GM21526 (cell line): ENCODE measurements at regions not wholly inside any gene's neighbourhood (a gene's known extent, or its start where the extent isn't known, plus 50 kb on each side); places are given as distances from the start of the nearest gene placed in this dataset.
A peak's percentile ranks its signal among the peaks of the same experiment; 100 is the strongest.

Experiments
- ATAC-seq: cut with Tn5 transposase; IDR thresholded peaks from one replicate; pipeline ENCODE4 v1.9.1; 2021; ENCODE audit warnings: moderate library complexity; ENCODE audit not compliant: unreplicated experiment, low FRiP score

DNA sequence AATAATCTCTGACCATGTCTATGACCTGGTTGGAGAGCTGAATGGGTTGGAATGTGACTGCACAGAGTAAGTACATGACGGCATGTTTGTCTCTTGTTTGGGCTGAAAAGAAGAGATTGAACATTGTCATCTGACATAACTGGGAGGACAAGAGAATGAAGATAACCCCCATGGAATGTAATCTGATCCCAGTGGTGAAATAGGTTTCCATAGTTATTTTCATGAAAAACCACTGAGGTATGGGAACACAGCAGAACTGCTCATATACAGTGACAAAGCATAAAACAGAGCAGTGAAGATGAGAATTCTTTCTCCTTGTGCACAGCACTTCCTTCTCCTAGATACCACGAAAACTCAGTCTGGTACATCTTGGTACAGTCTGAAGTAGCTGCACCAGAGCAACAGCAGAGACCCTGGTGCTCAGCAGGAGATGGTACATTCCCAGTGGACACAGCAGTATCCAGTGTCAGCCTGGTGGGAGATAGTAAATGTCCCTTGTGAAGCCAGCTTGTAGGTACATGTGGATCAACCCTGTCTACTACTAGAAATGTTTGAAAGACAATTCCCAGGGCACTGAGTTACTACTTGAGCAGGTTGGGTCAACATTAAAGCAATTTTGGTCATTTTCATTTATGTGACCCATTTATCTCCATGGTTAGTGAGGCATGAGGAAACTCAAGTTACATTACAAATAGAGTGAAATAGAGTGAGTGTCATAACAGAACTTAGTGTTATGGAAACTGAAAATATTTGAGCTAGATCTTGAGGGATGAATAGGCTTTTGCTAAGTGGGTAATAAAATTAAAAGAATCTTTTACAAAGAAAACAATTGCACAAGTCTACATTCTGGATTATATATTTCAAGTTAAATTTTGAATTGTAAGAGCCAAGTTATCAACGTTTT lies 178.3 kb downstream of the SUCNR1 start:
- ATAC-seq, result peak; percentile 64

DNA sequence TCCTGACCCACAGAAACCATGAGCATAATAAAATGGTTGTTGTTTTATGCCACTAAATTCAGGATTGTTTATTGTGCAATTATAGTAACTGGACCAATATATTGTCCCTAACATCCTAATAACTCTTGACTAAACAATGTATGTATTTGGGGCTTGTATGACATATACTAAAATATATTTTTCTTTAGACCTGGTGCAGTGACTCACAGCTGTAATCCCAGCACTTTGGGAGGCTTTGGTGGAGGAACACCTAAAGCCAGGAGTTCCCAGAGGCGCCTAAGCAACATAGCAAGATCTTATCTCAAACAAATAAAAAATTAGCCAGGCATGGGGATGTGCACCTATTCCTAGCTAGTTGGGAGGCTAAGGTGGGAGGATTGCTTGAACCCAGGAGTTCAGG lies 180.4 kb downstream of the SUCNR1 start:
- no peak for ATAC-seq

DNA sequence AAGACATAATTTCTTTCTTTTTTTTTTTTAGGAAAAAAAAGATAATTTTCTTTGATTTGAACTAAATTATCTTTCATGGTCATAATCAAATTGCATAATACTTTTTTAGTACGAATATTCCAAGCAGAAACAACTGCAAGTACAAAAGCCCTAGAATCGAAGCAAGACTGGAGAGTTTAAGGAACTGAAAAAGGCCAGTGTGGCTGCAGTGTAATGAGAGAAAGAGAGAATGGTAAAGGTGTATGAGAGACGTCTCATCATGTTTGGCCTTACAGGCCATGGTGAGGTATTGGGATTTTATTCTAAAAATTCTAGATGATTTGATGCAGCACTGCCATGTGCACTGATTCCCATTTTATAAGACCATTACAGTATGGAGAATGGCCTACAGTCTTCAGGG lies 180.9 kb downstream of the SUCNR1 start:
- ATAC-seq, result peak; percentile 52

DNA sequence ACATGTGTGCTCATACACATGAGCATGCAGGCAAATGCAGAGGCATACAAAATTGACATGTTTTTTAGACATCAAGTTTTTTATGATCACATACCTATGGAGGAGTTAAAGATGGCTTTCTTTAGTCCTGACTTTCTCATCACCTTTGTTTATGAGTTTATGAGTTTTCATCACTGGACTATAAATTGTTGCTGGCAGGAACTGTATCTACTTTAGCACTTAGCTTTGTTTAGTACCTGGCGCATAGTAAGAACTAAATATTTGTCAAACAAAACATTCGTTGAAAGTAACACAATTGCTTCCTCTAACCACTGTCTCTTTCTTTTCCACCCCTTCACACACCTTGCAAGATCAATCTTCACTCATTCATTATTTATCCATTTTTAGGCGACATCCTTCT lies 182.6 kb downstream of the SUCNR1 start:
- ATAC-seq, result no peak

DNA sequence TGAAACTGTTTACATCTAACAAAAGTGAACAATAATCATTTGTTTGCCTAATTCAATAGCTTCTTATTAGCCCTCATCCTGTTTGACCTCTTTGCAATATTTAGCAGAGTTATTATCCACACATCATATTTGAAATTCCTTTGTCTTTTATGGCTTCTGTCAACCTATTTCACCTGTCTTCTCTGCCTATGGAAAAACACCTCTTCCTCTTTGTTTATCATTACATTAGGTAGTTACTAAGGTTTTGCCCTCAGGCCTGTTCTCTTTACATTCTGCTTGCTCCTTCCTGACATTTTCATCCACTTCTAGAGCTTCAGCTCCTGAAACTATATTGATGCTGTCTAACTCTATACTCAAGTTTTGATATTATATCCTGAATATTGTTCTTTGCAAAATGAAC lies 183.0 kb downstream of the SUCNR1 start:
- ATAC-seq, result no peak

DNA sequence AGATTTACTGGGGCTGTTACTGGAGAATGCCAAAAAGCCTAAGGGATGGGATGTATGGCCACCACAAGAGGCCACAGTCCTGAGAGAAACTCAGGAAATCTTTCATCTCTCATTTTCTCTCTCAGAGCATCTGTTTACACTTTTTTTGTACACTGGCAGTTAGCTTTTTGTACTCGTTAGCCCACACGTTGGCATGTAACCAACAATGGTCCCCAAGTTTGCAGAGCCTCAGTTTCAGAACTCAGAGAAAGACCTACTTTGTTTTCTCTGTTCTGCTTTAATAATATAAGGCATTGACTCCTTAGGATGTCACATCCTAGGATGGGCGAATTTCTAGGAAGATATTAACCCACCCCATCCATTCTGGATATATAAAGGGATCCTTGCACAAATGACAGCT lies 183.5 kb downstream of the SUCNR1 start:
- ATAC-seq, result no peak

DNA sequence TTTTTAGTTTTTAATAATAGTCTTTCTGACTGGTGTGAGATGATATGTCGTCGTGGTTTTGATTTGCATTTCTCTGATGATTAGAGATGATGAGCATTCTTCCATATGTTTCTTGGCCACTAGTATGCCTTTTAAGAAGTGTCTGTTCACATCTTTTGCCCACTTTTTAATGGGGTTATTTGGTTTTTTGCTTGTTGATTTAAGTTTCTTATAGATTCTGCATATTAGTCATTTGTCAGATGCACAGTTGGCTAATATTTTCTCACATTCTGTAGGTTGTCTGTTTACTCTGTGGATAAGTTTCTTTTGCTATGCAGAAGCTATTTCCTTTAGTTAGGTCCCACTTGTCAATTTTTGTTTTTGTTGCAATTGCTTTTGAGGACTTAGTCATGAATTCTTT lies 185.4 kb downstream of the SUCNR1 start:
- ATAC-seq, result no peak

DNA sequence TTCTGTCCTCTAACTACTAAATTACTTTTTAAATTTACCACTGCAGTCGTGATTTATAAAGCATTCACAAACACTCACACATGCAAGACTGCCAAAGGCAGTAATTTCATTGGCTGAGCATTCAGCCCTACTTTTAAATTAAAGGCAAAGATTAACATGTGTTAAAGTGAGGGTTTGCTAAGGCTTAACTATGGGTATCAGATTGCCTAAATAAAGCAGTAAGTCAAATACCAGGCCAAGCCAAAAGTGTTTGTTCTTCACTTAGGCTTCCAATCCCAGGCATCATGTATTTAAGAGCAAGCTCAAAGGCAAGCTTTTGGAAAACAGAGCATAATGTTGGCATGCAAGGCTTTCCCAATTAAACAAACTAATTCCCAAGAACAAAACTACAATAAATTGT lies 187.3 kb downstream of the SUCNR1 start:
- no peak for ATAC-seq

DNA sequence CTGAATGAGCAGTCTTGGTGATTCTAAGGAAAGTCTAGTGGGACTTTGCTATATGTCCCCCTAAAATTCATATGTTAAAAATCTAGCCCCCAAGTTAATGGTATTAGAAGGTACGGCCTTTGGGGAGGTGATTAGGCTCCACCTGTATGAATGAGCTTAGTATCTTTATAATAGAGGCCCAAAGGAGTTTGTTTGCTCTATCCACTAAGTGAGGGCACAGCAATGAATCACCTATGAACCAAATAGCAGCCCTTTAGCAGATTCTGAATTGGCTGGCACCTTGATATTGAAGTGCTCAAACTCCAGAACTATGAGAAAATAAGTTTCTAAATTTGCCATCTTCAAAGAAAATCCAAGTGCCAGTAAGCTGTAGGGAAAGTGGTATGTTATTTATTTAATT lies 187.9 kb downstream of the SUCNR1 start:
- ATAC-seq, result no peak

DNA sequence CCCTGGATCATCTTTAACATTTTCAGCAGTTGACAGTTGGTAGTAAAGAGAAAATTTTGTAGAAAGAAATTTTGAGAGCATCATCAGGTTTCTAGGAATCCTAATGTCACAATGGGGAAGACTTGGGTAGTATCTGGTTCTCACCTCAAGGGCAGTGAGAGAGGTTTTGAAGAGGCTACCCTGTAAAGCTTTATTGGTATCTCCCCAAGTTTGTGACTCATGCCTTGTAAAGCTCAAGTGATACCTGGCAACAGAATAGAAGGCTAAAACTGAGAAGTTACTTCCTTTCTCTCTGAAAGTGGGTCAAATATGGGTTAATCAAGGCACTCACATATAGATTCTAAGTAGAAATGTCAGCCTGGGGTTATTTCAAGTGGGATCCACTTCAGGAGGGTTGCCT lies 196.4 kb downstream of the SUCNR1 start:
- ATAC-seq, result no peak

DNA sequence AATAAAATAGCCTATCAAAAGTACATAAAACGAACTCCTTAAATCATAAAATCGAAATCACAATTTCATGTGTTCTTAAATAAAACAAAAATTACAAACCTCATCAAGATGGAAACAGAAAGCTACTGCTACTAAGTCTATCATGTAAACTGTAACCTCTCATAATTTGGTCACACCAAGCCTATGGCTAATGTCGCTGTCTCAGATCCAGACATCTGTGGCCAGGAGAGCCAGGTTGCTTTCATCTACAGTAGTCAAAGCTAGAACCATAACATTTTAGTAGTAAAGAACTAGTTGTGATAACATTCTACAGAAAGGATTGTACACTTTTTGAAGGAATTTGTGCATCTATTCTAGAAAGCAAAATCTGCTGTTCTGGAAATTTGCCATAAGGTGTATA lies 197.4 kb upstream of the MBNL1 start:
- no peak for ATAC-seq

DNA sequence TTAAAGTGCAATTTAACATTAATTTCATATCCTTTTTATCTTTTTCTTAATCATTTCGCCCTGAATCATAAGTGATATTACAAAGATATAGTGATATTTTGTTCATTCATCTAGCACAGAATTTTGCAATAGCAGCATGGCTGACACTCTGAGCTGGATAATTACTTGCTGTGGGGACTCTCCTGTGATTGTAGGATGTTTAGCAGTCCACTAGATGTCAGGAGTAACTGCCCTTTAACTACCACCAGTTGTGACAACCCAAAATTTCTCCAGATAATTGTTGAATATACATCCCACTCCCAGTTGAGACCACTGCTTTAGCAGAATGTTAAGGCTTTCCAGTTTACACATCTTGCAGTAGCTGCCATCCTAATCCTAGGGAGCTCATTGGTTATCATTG lies 196.8 kb upstream of the MBNL1 start:
- no peak for ATAC-seq

DNA sequence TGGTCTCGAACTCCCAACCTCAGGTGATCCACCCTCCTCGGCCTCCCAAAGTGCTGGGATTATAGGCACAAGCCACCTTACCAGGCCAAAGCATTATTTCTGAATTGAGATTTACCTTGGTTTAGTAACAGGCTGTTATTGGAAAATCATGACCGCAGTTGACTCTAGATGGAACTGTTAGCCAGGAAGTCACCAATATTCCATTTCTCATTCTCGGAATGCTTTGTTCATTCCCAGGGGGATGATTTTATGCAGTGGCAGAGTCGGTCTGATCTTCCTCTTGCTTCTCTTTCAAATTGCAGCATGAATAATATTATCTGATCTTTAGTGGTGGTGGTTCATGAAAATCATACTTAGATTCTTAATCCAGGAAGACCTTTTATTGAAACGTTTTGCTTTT lies 195.5 kb upstream of the MBNL1 start:
- no peak for ATAC-seq

DNA sequence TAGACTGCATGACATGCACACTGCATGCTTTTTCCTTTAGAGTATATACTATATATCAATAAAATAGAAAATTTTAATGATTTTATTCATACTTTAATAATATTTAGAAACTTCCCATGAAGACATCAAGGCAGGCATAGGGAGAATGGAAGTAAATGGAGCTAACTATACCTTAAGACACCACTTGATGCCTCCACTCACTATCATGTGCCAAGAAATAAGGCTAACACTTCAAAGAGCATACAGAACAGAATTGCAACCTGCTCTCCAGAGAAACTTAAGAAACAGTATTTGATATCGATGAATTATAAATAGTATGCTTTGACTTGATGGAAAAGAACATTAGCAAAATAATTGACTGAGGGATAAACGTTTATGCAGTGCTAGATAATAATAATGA lies 192.6 kb upstream of the MBNL1 start:
- no peak for ATAC-seq

DNA sequence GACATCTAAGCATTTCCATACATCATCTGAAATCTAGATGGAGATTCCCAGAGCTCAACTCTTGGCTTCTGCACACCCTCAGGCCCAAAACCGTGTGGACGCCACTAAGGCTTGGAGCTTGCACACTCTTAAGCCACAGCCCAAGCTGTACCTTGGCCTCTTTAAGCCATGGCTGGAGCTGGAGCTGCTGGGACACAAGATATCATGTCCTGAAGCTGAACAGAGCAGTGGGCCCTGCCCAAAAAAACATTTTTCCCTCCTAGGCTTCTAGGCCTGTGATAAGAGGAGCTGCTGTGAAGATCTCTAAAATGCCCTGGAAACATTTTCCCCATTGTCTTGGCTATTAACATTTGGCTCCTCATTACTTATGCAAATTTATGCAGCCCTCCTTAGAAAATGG lies 188.7 kb upstream of the MBNL1 start:
- ATAC-seq, result no peak

DNA sequence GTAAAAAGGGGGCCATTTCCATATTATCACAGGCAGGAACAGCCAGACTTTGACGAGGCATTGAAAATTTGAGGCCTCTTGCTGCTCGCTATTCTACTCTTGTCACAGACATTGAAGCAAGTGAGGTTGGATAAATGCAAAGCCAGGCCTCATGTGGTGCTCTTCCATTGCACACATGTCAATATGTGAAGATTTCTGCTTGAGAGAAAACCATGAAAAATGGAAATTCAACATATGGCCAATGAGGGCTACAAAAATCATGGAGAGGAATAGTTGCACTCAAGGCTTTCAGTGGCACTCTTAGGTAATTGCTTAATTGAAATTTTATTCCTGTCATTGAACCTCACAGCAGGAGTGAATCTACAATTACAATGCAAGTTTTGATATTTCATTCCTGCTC lies 185.6 kb upstream of the MBNL1 start:
- ATAC-seq, result no peak

DNA sequence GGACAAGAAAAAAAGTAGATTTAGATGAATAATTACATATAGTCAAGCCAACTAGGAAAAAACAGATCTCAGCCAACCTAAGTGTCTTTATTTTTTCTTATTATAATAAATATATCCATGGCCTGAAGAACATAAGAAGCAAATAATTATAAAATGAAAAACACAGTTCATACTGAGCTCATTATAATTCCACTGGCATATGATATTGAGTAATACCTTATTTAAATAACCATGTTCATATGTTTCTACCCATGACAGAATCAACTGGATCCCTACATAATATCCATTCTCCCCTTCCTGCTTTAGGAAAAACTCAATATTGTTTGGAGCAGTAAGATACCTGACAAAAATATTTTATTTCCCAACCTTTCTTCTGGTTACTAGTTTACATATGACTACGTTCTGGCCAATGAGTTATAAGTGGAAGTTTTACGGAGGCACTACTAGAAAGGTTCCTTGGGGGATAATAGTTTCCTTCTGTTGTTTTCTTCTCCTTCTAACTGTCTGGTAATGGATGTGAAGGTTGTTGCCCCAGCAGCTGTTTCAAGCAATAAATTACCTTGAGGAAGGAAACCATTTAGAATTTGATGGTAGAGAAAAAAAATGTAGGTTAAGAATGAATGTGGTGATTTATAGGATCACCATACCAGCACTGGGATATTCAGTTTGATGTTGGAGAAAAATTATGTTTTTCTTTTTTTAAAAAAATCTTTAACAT lies 184.1 kb upstream of the MBNL1 start:
- ATAC-seq, result no peak

DNA sequence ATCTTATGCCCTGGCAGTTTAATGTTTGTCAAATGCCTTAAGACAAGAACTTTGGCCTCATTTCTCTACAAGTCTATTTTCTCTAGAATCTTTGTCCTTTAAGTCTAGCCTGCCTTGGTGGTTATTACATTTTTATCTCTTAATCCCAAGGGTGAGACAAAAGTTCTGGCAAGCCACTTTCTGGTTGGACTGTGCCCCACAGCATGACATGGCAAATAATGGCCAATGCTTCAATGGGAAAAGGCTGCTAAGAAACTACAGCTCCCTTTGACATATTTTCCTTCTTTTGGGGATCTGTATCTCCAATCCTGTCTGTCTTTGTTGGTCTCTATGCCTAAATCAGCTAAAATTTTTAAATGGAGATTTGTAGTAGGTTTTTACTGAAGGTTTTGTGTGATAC lies 181.6 kb upstream of the MBNL1 start:
- no peak for ATAC-seq

DNA sequence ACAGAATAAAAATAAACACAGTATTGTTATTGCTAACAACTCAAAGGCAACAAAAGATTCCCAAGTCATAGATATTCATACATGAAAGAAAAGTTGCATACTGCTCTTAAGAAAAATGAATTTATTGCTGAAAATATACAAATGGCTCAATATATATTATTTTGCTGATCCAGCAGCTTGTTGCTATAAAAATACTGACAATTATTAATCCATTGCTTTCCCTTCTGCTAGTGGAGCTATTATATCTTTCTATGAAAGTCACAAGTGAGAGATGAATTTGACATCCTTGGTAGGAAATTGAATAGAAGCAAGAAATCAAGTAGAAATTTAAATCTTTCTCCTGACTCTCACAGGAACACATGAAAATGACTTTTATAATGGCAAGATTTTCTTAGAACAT lies 179.2 kb upstream of the MBNL1 start:
- ATAC-seq, result no peak

DNA sequence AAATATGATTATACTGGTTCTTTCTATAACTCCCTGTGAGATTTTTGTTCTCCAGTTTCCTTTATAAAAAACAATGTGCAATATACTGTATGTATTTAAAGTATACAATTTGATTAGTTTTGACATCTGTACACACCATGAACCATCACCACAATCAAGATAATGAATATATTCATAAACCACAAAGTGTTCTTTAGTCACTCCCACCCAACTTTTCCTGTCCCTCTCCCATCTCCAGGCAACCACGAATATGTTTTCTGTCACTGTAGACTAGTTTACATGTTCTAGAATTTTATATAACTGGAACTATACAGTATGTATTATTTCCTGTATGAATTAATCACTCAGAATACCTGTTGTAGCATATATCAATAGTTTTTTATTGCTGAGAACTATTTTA lies 177.0 kb upstream of the MBNL1 start:
- no peak for ATAC-seq

DNA sequence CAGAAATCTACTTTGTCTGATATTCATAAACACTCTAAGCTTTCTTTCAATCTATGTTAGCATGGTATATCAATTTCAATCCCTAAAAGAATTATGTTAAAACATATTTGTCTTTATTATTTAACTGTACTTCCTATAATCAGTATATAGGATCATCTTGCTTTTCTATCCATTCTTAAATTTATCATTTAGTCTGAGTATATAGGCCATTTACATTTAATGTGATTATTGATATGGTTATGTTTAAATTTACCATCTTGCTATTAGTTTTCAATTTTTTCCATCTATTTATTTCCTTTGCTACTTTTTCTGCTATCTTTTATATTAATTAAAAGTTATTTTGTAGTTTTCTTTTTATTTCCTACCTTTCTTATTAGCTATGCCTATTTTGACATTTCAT lies 174.8 kb upstream of the MBNL1 start:
- no peak for ATAC-seq

DNA sequence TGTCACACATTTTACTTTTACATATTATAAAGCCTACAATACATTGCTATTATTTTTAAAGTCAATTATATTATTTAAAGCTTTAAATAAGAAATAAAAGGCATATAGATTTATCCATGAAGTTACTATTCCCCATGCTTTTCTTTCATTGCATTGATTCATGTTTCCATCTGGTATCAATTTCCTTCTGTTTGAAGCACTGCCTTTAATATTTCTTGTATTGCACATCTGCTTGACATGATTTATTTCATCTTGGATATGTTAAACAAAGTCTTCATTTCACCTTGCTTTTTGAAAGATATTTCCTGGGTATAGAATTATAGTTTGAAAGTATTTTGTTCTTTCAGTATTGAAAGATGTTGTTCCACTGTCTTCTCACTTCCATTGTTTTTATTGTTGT lies 174.3 kb upstream of the MBNL1 start:
- ATAC-seq, result no peak
